Tibial nerve (tissue), 3 donors: ENCODE measurements at regions not wholly inside any gene's neighbourhood (a gene's known extent, or its start where the extent isn't known, plus 50 kb on each side); places are given as distances from the start of the nearest gene placed in this dataset.

Experiments used
- CTCF ChIP-seq, 5 experiments: fragments of 200-600 bp in 3 of 5; fragments of 450-650 bp in 2 of 5; sonication (generic) in 3 of 5; IDR thresholded peaks; one replicate each; pipeline ENCODE4 v1.5.1; 2016 to 2019; ENCODE audit warnings: antibody characterized with exemption in 5 of 5, mild to moderate bottlenecking in 3 of 5, moderate library complexity in 2 of 5
- POLR2A ChIP-seq, 2 donors: fragments of 450-650 bp; IDR thresholded peaks; one replicate each; pipeline ENCODE4 v1.6.1; 2017; ENCODE audit warnings: antibody characterized with exemption in 2 of 2, mild to moderate bottlenecking in 2 of 2, moderate library complexity in 2 of 2

- TF ChIP-seq CTCF (IDR thresholded peaks at IDR 0.05) (no peak), POLR2A (IDR thresholded peaks at IDR 0.05) (no peak)
Measured at GRCh38 chr7:79547132-79547531, 93.7 kb upstream of the MAGI2 start.
